ENCODE measurements at regions not wholly inside any gene's neighbourhood (a gene's known extent, or its start where the extent isn't known, plus 50 kb on each side); places are given as distances from the start of the nearest gene placed in this dataset.

DNA sequence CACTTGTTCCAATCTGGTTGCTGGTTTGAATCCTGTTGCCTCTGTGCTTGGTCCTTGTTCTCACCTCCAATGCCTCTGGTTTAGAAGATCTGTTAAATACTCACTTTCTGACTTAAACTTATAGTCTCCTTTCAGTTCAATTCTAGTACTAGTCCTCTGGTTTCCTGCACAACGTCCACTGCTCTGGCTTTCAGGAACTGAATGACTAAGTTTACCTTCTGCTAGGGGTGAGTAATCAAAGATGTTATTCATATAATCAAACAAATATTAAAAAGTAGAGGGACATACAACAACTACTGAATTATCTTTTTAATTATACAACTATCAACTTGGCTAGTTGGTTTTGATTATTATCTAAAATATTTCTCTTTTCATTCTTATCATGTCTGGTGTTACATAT is 496.4 kb upstream of the TOM1L1 start:
- TF ChIP-seq, protein P1, sequence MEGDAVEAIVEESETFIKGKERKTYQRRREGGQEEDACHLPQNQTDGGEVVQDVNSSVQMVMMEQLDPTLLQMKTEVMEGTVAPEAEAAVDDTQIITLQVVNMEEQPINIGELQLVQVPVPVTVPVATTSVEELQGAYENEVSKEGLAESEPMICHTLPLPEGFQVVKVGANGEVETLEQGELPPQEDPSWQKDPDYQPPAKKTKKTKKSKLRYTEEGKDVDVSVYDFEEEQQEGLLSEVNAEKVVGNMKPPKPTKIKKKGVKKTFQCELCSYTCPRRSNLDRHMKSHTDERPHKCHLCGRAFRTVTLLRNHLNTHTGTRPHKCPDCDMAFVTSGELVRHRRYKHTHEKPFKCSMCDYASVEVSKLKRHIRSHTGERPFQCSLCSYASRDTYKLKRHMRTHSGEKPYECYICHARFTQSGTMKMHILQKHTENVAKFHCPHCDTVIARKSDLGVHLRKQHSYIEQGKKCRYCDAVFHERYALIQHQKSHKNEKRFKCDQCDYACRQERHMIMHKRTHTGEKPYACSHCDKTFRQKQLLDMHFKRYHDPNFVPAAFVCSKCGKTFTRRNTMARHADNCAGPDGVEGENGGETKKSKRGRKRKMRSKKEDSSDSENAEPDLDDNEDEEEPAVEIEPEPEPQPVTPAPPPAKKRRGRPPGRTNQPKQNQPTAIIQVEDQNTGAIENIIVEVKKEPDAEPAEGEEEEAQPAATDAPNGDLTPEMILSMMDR (IDR thresholded peaks at IDR 0.05): no peak
- no peak for TF ChIP-seq POLR2A (IDR thresholded peaks at IDR 0.05)
